ENCODE measurements at regions not wholly inside any gene's neighbourhood (a gene's known extent, or its start where the extent isn't known, plus 50 kb on each side); places are given as distances from the start of the nearest gene placed in this dataset.

DNA sequence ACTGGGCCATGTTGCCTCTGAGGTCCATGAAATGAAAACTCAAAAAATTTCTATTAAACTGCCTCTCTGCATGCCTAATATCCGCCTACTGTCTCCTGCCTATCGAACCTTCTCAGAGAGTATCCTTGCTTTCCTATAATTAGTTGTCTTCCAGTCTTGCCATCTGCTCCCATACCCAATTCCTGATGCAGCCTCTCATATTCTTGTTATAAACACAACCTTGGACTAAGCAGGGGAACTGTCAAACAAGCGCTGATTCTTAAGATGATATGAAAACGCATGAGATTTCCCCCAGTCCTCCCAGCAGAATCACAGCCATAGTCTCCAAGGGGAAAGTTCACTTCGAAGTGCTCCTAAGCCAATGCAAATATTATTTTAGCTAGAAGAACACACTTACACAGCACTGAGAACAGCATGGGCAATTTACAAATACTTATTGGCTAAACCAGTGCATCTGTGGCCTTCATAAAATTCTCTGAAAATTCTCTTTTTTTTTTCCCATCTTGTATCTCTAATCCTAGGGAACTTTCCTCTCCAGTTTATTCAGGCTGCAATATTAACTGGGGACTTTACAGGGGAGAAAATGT, 471.6 kb downstream of the MBD2 start:
- no peak overlapping the region for H3K27ac ChIP-seq
- no peaks in the 10 kb centered on the region for H3K27me3 ChIP-seq
- DNase-seq: no peak
- intact Hi-C loops (cut with DNase I): no loop called here
- H3K9ac ChIP-seq (ENCODE audit: low read depth in 2 of 2, low read length in 2 of 2): no peak overlapping the region
- H3K4me1 ChIP-seq: no peaks in the 10 kb centered on the region
- TF ChIP-seq, protein P1, sequence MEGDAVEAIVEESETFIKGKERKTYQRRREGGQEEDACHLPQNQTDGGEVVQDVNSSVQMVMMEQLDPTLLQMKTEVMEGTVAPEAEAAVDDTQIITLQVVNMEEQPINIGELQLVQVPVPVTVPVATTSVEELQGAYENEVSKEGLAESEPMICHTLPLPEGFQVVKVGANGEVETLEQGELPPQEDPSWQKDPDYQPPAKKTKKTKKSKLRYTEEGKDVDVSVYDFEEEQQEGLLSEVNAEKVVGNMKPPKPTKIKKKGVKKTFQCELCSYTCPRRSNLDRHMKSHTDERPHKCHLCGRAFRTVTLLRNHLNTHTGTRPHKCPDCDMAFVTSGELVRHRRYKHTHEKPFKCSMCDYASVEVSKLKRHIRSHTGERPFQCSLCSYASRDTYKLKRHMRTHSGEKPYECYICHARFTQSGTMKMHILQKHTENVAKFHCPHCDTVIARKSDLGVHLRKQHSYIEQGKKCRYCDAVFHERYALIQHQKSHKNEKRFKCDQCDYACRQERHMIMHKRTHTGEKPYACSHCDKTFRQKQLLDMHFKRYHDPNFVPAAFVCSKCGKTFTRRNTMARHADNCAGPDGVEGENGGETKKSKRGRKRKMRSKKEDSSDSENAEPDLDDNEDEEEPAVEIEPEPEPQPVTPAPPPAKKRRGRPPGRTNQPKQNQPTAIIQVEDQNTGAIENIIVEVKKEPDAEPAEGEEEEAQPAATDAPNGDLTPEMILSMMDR (IDR thresholded peaks at IDR 0.05): no peak
- no peak overlapping the region for H3K4me3 ChIP-seq
- H3K9me3 ChIP-seq: no peaks in the 10 kb centered on the region
- no peaks in the 10 kb centered on the region for H3K36me3 ChIP-seq

GRCh38 chr18:53749766-53750165, 474.7 kb downstream of the MBD2 start:
- H3K4me1 ChIP-seq: no peaks in the 10 kb centered on the region
- intact Hi-C loops (cut with DNase I): no loop called here
- DNase-seq: no peak
- no peaks in the 10 kb centered on the region for H3K36me3 ChIP-seq
- H3K27me3 ChIP-seq: no peaks in the 10 kb centered on the region
- no peak overlapping the region for H3K4me3 ChIP-seq
- H3K9me3 ChIP-seq: no peaks in the 10 kb centered on the region
- H3K27ac ChIP-seq: no peak overlapping the region
- TF ChIP-seq, protein P1 (IDR thresholded peaks at IDR 0.05): no peak
- H3K9ac ChIP-seq (ENCODE audit: low read depth in 2 of 2, low read length in 2 of 2): no peak overlapping the region

- no peaks in the 10 kb centered on the region for H3K9me3 ChIP-seq
- no peak overlapping the region for H3K27ac ChIP-seq
- DNase-seq: no peak
- H3K4me3 ChIP-seq: no peak overlapping the region
- TF ChIP-seq, protein P1 (IDR thresholded peaks at IDR 0.05): no peak
- no peaks in the 10 kb centered on the region for H3K27me3 ChIP-seq
- H3K9ac ChIP-seq (ENCODE audit: low read depth in 2 of 2, low read length in 2 of 2): no peak overlapping the region
- H3K4me1 ChIP-seq: no peaks in the 10 kb centered on the region
- intact Hi-C loops (cut with DNase I): no loop called here
- no peaks in the 10 kb centered on the region for H3K36me3 ChIP-seq
These were observed 476.8 kb downstream of the MBD2 start for GRCh38 chr18:53747663-53748160.

GRCh38 chr18:53747210-53747609, 477.3 kb downstream of the MBD2 start:
- H3K27ac ChIP-seq: no peak overlapping the region
- intact Hi-C loops (cut with DNase I): no loop called here
- no peaks in the 10 kb centered on the region for H3K4me1 ChIP-seq
- H3K4me3 ChIP-seq: no peak overlapping the region
- H3K27me3 ChIP-seq: no peaks in the 10 kb centered on the region
- H3K9me3 ChIP-seq: no peaks in the 10 kb centered on the region
- H3K36me3 ChIP-seq: no peaks in the 10 kb centered on the region
- H3K9ac ChIP-seq (ENCODE audit: low read depth in 2 of 2, low read length in 2 of 2): no peak overlapping the region
- no peak for DNase-seq
- TF ChIP-seq, protein P1 (IDR thresholded peaks at IDR 0.05): no peak

GRCh38 chr18:53745986-53746385, 478.5 kb downstream of the MBD2 start:
- no peak overlapping the region for H3K27ac ChIP-seq

More at GRCh38 chr18:53745986-53746385, 478.5 kb downstream of the MBD2 start:
- Histone ChIP-seq H3K4me3 (no peak overlapping the region), H3K9me3 (no peaks in the 10 kb centered on the region), H3K4me1 (no peaks in the 10 kb centered on the region), H3K27me3 (no peaks in the 10 kb centered on the region), H3K9ac (ENCODE audit: low read depth in 2 of 2, low read length in 2 of 2) (no peak overlapping the region), H3K36me3 (no peaks in the 10 kb centered on the region)
- TF ChIP-seq, protein P1 (IDR thresholded peaks at IDR 0.05): no peak
- intact Hi-C loops (cut with DNase I): no loop called here
- DNase-seq: no peak

All from colonic mucosa (tissue), 4 donors.